H1 (cell line): ENCODE measurements at regions not wholly inside any gene's neighbourhood (a gene's known extent, or its start where the extent isn't known, plus 50 kb on each side); places are given as distances from the start of the nearest gene placed in this dataset.

Source experiments
- EZH2 ChIP-seq: fragments of 200-600 bp; sonication (generic); IDR thresholded peaks from 2 replicates; pipeline ENCODE4 v1.7.1; 2012; ENCODE audit warnings: low read depth, mild to moderate bottlenecking, moderate library complexity, low read length, inconsistent platforms; ENCODE audit not compliant: severe bottlenecking
- POLR2A ChIP-seq, 2 experiments: IDR thresholded peaks; 1 replicate in 1 of 2; 2 replicates in 1 of 2; pipeline ENCODE4 v1.6.1; 2011; ENCODE audit warnings: low read depth in 2 of 2, low read length in 2 of 2, mild to moderate bottlenecking in 2 of 2; ENCODE audit errors: control extremely low read depth in 1 of 2
- SP1 ChIP-seq: IDR thresholded peaks from 2 replicates; pipeline ENCODE4 v1.6.1; 2011; ENCODE audit warnings: low read depth, low read length
- SP4 ChIP-seq: IDR thresholded peaks from 2 replicates; pipeline ENCODE4 v1.6.1; 2012; ENCODE audit warnings: low read length, inconsistent platforms

DNA sequence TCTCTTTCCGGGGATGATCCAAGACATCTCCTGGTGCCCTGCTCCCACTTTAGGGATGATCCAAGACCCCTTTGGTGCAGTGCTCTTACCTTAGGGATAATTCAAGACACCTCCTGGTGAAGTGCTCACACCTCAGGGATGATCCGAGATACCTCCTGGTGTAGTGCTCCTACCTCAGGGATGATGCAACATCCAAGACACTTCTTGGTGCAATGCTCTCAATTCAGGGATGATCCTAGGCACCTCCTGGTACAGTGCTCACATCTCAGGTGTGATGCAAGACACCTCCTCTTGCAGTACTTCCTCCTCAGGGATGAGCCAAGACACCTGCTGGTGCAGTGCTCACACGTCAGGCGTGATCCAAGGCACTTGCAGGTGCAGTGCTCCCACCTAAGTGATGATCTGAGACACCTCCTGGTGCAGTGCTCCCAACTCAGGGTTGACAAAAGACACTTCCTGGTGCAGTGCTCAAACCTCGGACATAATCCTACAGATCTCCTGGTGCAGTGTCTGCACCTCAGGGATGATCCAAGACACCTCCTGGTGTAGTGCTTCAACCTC, 122.3 kb downstream of the ASB1 start:
- TF ChIP-seq POLR2A (IDR thresholded peaks at IDR 0.05; ENCODE audit: control extremely low read depth in 1 of 2, low read depth in 2 of 2, low read length in 2 of 2): no peak
- TF ChIP-seq SP4: no peak
- TF ChIP-seq SP1: no peak
- TF ChIP-seq EZH2: no peak
